Right cardiac atrium (tissue), 5 donors: ENCODE measurements at regions not wholly inside any gene's neighbourhood (a gene's known extent, or its start where the extent isn't known, plus 50 kb on each side); places are given as distances from the start of the nearest gene placed in this dataset.
A peak's percentile ranks its signal among the peaks of the same experiment; 100 is the strongest.

Experiments used
- ATAC-seq, 2 donors: fragments of 200-7000 bp; cut with Tn5 transposase; one replicate each; pipeline versions ENCODE4 v1.8.0 to v1.9.1; 2020; ENCODE audit warnings: moderate library complexity in 2 of 2, mild to moderate bottlenecking in 1 of 2
- DNase-seq, 3 donors: peaks; one replicate each; pipeline ENCODE4 v3.0.0-alpha.2; 2020
- H3K27ac ChIP-seq: one replicate; pipeline ENCODE4 v1.5.1; 2013; ENCODE audit warnings: mild to moderate bottlenecking, low read length, control low read depth, moderate library complexity
- H3K27me3 ChIP-seq: one replicate; pipeline ENCODE4 v1.6.1; 2013; ENCODE audit not compliant: control insufficient read depth, insufficient read depth
- H3K4me1 ChIP-seq: one replicate; pipeline ENCODE4 v1.6.1; 2013; ENCODE audit warnings: low read length; ENCODE audit not compliant: control insufficient read depth, insufficient read depth
- H3K4me3 ChIP-seq: one replicate; pipeline ENCODE4 v1.5.1; 2013; ENCODE audit warnings: low read length, control low read depth
- H3K9me3 ChIP-seq: one replicate; pipeline ENCODE4 v1.6.1; 2013; ENCODE audit warnings: low read length; ENCODE audit not compliant: control insufficient read depth
- WGBS: extraction: QIAGEN DNeasy Blood & Tissue Kit; methylation state at CpG from one replicate; pipeline ENCODE4 v1.1.7; 2013; 5-methylcytosine and 5-hydroxymethylcytosine counted together
- intact Hi-C, 4 donors: fragments of 100-400 bp; cut with DNase I; formaldehyde crosslinking; loops; one replicate each; pipeline versions ENCODE4 v1.11.0 to v1.14.0; 2022 to 2023
- donor health status: healthy with polysubstance abuse.
- donor health status: DM: no; HTN: yes; CAD: no.
- donor health status: DM: no; HTN: no; CAD: no.
- donor health status: DM: no; HTN: yes; CAD: no; lungs with severe emphysema.
- donor health status: DM: yes; HTN: yes; CAD: no.

GRCh38 chr4:124334119-124334518 is 378.4 kb downstream of the ANKRD50 start:
- Histone ChIP-seq H3K4me3 (no peak overlapping the region), H3K27me3 (no peaks in the 10 kb centered on the region), H3K9me3 (no peaks in the 10 kb centered on the region), H3K4me1 (no peaks in the 10 kb centered on the region), H3K27ac (no peak overlapping the region)
- intact Hi-C loops = loop anchor here (5.0 to 10.0 kb wide), 4 partner anchors 908 to 951 kb away; no protein-coding TSS in a partner anchor
- WGBS = 3% methylated on average over 3 of the region's 3 CpGs
- DNase-seq (no peak), ATAC-seq (peak; percentile 62 to 75)

GRCh38 chr4:124337874-124338273 is 374.7 kb downstream of the ANKRD50 start:
- no peaks in the 10 kb centered on the region for H3K27me3 ChIP-seq
- intact Hi-C loops = loop anchor here in 2 of 4 donors (10.0 kb wide), 2 partner anchors 907 to 947 kb away; no protein-coding TSS in a partner anchor
- no peaks in the 10 kb centered on the region for H3K9me3 ChIP-seq
- no peak overlapping the region for H3K27ac ChIP-seq
- H3K4me3 ChIP-seq = no peak overlapping the region
- ATAC-seq (no peak), DNase-seq (peak; percentile 26 to 79 (median 72))
- 40% methylated on average over 3 of the region's 3 CpGs for WGBS
- no peaks in the 10 kb centered on the region for H3K4me1 ChIP-seq

GRCh38 chr4:124343661-124344171 is 368.8 kb downstream of the ANKRD50 start:
- WGBS = 52% methylated on average over 3 of the region's 3 CpGs
- ATAC-seq (no peak), DNase-seq (no peak)
- Histone ChIP-seq H3K4me1 (no peaks in the 10 kb centered on the region), H3K27me3 (no peaks in the 10 kb centered on the region), H3K4me3 (no peak overlapping the region), H3K9me3 (no peaks in the 10 kb centered on the region), H3K27ac (no peak overlapping the region)
- intact Hi-C loops = no loop called here

GRCh38 chr4:124372916-124373315 is 339.6 kb downstream of the ANKRD50 start:
- Histone ChIP-seq H3K27ac (no peak overlapping the region), H3K9me3 (no peaks in the 10 kb centered on the region), H3K4me3 (no peak overlapping the region), H3K27me3 (no peaks in the 10 kb centered on the region), H3K4me1 (no peaks in the 10 kb centered on the region)
- ATAC-seq (no peak), DNase-seq (no peak)
- intact Hi-C loops = no loop called here
- 94% methylated on average over 3 of the region's 3 CpGs for WGBS

GRCh38 chr4:124386163-124386562 is 326.4 kb downstream of the ANKRD50 start:
- DNase-seq = no peak
- 51% methylated on average over 4 of the region's 4 CpGs for WGBS
- Histone ChIP-seq H3K9me3 (no peaks in the 10 kb centered on the region), H3K27me3 (no peaks in the 10 kb centered on the region), H3K4me1 (no peaks in the 10 kb centered on the region), H3K27ac (no peak overlapping the region), H3K4me3 (no peak overlapping the region)
- intact Hi-C loops = no loop called here
- ATAC-seq = peak; percentile 74 to 92

GRCh38 chr4:124386648-124387047 is 325.9 kb downstream of the ANKRD50 start:
- DNase-seq (no peak), ATAC-seq (peak in 1 of 2 donors; percentile 76)
- no peaks in the 10 kb centered on the region for H3K4me1 ChIP-seq
- no peak overlapping the region for H3K27ac ChIP-seq
- intact Hi-C loops = no loop called here
- WGBS = 58% methylated on average over 6 of the region's 6 CpGs
- no peak overlapping the region for H3K4me3 ChIP-seq
- no peaks in the 10 kb centered on the region for H3K9me3 ChIP-seq
- no peaks in the 10 kb centered on the region for H3K27me3 ChIP-seq

- H3K27ac ChIP-seq = no peak overlapping the region
- 91% methylated on average over 1 of the region's 1 CpG for WGBS
- ATAC-seq (no peak), DNase-seq (no peak)
- no peaks in the 10 kb centered on the region for H3K27me3 ChIP-seq
- no peaks in the 10 kb centered on the region for H3K4me1 ChIP-seq
- H3K9me3 ChIP-seq = no peaks in the 10 kb centered on the region
- intact Hi-C loops = no loop called here
- H3K4me3 ChIP-seq = no peak overlapping the region
Observed at GRCh38 chr4:124389591-124389990, 322.9 kb downstream of the ANKRD50 start.

GRCh38 chr4:124390861-124391260 is 321.7 kb downstream of the ANKRD50 start:
- WGBS = 82% methylated on average over 4 of the region's 4 CpGs
- no peak for ATAC-seq
- no peaks in the 10 kb centered on the region for H3K9me3 ChIP-seq

GRCh38 chr4:124396333-124396732 is 316.2 kb downstream of the ANKRD50 start:
- Histone ChIP-seq H3K27me3 (no peaks in the 10 kb centered on the region), H3K9me3 (no peaks in the 10 kb centered on the region), H3K4me3 (no peak overlapping the region), H3K27ac (no peak overlapping the region), H3K4me1 (no peaks in the 10 kb centered on the region)
- intact Hi-C loops = no loop called here
- WGBS = 95% methylated on average over 3 of the region's 3 CpGs
- DNase-seq (no peak), ATAC-seq (no peak)

More at GRCh38 chr4:124390861-124391260, 321.7 kb downstream of the ANKRD50 start:
- H3K4me3 ChIP-seq = no peak overlapping the region
- no peak for DNase-seq
- intact Hi-C loops = no loop called here
- H3K27ac ChIP-seq = no peak overlapping the region
- no peaks in the 10 kb centered on the region for H3K27me3 ChIP-seq
- no peaks in the 10 kb centered on the region for H3K4me1 ChIP-seq

- 55% methylated on average over 3 of the region's 3 CpGs for WGBS
Observed at GRCh38 chr4:124401606-124402005, 310.9 kb downstream of the ANKRD50 start.

GRCh38 chr4:124409044-124409443 is 303.5 kb downstream of the ANKRD50 start:
- 79% methylated on average over 4 of the region's 4 CpGs for WGBS
- no peak overlapping the region for H3K4me3 ChIP-seq
- DNase-seq (no peak), ATAC-seq (no peak)
- H3K4me1 ChIP-seq = no peaks in the 10 kb centered on the region
- no peaks in the 10 kb centered on the region for H3K9me3 ChIP-seq
- no peak overlapping the region for H3K27ac ChIP-seq
- H3K27me3 ChIP-seq = no peaks in the 10 kb centered on the region
- intact Hi-C loops = no loop called here

More at GRCh38 chr4:124401606-124402005, 310.9 kb downstream of the ANKRD50 start:
- no peak overlapping the region for H3K27ac ChIP-seq
- no peak for DNase-seq
- H3K4me3 ChIP-seq = no peak overlapping the region
- H3K27me3 ChIP-seq = no peaks in the 10 kb centered on the region
- intact Hi-C loops = no loop called here
- H3K4me1 ChIP-seq = no peaks in the 10 kb centered on the region
- ATAC-seq = peak in 1 of 2 donors; percentile 51
- H3K9me3 ChIP-seq = no peaks in the 10 kb centered on the region
